ENCODE measurements at regions not wholly inside any gene's neighbourhood (a gene's known extent, or its start where the extent isn't known, plus 50 kb on each side); places are given as distances from the start of the nearest gene placed in this dataset.

GRCh38 chr5:102087906-102088305 lies 208.2 kb downstream of the SLCO4C1 start:
- intact Hi-C loops (cut with micrococcal nuclease; ENCODE audit: unreplicated experiment), result no loop called here
- BruUV-seq (replicated peaks), result no TSS peak
- DNase-seq (ENCODE audit: low read depth, low spot score) (no peak), ATAC-seq (no peak)
- Histone ChIP-seq H3K36me3 (ENCODE audit: control insufficient read depth, insufficient read depth, low read length) (no peaks in the 10 kb centered on the region), H3K9me3 (ENCODE audit: control insufficient read depth, insufficient read depth, low read depth, low read length) (no peaks in the 10 kb centered on the region), H3K4me3 (ENCODE audit: low read depth in 2 of 2, low read length in 2 of 2) (no peak overlapping the region), H3K4me1 (ENCODE audit: control insufficient read depth, insufficient read depth, low read length) (no peaks in the 10 kb centered on the region), H3K27ac (ENCODE audit: low read length) (no peak overlapping the region), H3K27me3 (ENCODE audit: control insufficient read depth, insufficient read depth, low read length) (no peaks in the 10 kb centered on the region)
- TF ChIP-seq TCF7L2 (IDR thresholded peaks at IDR 0.05; ENCODE audit: low read depth, low read length) (no peak), POLR2AphosphoS5 (IDR thresholded peaks at IDR 0.05; ENCODE audit: low read depth, low read length) (no peak), SIN3A (IDR thresholded peaks at IDR 0.05; ENCODE audit: borderline replicate concordance, insufficient read depth, low read depth, low read length) (no peak), CTCF (IDR thresholded peaks at IDR 0.05) (no peak)
- TF ChIP-seq, protein P1, sequence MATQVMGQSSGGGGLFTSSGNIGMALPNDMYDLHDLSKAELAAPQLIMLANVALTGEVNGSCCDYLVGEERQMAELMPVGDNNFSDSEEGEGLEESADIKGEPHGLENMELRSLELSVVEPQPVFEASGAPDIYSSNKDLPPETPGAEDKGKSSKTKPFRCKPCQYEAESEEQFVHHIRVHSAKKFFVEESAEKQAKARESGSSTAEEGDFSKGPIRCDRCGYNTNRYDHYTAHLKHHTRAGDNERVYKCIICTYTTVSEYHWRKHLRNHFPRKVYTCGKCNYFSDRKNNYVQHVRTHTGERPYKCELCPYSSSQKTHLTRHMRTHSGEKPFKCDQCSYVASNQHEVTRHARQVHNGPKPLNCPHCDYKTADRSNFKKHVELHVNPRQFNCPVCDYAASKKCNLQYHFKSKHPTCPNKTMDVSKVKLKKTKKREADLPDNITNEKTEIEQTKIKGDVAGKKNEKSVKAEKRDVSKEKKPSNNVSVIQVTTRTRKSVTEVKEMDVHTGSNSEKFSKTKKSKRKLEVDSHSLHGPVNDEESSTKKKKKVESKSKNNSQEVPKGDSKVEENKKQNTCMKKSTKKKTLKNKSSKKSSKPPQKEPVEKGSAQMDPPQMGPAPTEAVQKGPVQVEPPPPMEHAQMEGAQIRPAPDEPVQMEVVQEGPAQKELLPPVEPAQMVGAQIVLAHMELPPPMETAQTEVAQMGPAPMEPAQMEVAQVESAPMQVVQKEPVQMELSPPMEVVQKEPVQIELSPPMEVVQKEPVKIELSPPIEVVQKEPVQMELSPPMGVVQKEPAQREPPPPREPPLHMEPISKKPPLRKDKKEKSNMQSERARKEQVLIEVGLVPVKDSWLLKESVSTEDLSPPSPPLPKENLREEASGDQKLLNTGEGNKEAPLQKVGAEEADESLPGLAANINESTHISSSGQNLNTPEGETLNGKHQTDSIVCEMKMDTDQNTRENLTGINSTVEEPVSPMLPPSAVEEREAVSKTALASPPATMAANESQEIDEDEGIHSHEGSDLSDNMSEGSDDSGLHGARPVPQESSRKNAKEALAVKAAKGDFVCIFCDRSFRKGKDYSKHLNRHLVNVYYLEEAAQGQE (IDR thresholded peaks at IDR 0.05; ENCODE audit: insufficient read depth in 1 of 2, low read depth in 2 of 2, low read length in 1 of 2), result no peak
- POLR2A ChIA-PET, result no interaction called here
- CTCF ChIA-PET, result no interaction called here
- in situ Hi-C loops (cut with HindIII; ENCODE audit: low pct_unique_long_range_greater_than_20kb, low sequenced_read_pairs), result no loop called here

- no peaks in the 10 kb centered on the region for H3K4me1 ChIP-seq (ENCODE audit: control insufficient read depth, insufficient read depth, low read length)
- no peak for DNase-seq (ENCODE audit: low read depth, low spot score)
- POLR2A ChIA-PET, result no interaction called here
- ATAC-seq, result no peak
- in situ Hi-C loops (cut with HindIII; ENCODE audit: low pct_unique_long_range_greater_than_20kb, low sequenced_read_pairs) (no loop called here), intact Hi-C loops (cut with micrococcal nuclease; ENCODE audit: unreplicated experiment) (no loop called here)
- no peaks in the 10 kb centered on the region for H3K36me3 ChIP-seq (ENCODE audit: control insufficient read depth, insufficient read depth, low read length)
- H3K4me3 ChIP-seq (ENCODE audit: low read depth in 2 of 2, low read length in 2 of 2), result no peak overlapping the region
- CTCF ChIA-PET, result no interaction called here
- H3K9me3 ChIP-seq (ENCODE audit: control insufficient read depth, insufficient read depth, low read depth, low read length), result no peaks in the 10 kb centered on the region
- H3K27ac ChIP-seq (ENCODE audit: low read length), result no peak overlapping the region
- TF ChIP-seq CTCF (IDR thresholded peaks at IDR 0.05) (no peak), TCF7L2 (IDR thresholded peaks at IDR 0.05; ENCODE audit: low read depth, low read length) (no peak), SIN3A (IDR thresholded peaks at IDR 0.05; ENCODE audit: borderline replicate concordance, insufficient read depth, low read depth, low read length) (no peak), POLR2AphosphoS5 (IDR thresholded peaks at IDR 0.05; ENCODE audit: low read depth, low read length) (no peak)
- TF ChIP-seq, protein P1 (IDR thresholded peaks at IDR 0.05; ENCODE audit: insufficient read depth in 1 of 2, low read depth in 2 of 2, low read length in 1 of 2), result no peak
- no TSS peak for BruUV-seq (replicated peaks)
- no peaks in the 10 kb centered on the region for H3K27me3 ChIP-seq (ENCODE audit: control insufficient read depth, insufficient read depth, low read length)
These were observed 215.8 kb downstream of the SLCO4C1 start for GRCh38 chr5:102080288-102080687.
